KMS-11 (cell line): ENCODE measurements at regions not wholly inside any gene's neighbourhood (a gene's known extent, or its start where the extent isn't known, plus 50 kb on each side); places are given as distances from the start of the nearest gene placed in this dataset.

Experiments
- H2AFZ ChIP-seq: fragments of 200-600 bp; sonication (generic); 2 replicates; pipeline ENCODE4 v1.6.1; 2016; ENCODE audit warnings: antibody characterized with exemption, mixed run types, low read depth
- H3K27ac ChIP-seq: fragments of 200-600 bp; sonication (generic); 2 replicates; pipeline ENCODE4 v1.6.1; 2016; ENCODE audit warnings: mild to moderate bottlenecking, mixed run types
- H3K27me3 ChIP-seq: fragments of 200-600 bp; sonication (generic); 2 replicates; pipeline ENCODE4 v1.6.1; 2017; ENCODE audit warnings: mild to moderate bottlenecking, low read depth, mixed run types, moderate library complexity; ENCODE audit not compliant: insufficient read depth
- H3K36me3 ChIP-seq: fragments of 200-600 bp; sonication (generic); 2 replicates; pipeline ENCODE4 v1.6.1; 2017; ENCODE audit warnings: mild to moderate bottlenecking, mixed run types; ENCODE audit not compliant: insufficient read depth
- H3K4me1 ChIP-seq: fragments of 200-600 bp; sonication (generic); 2 replicates; pipeline ENCODE4 v1.6.1; 2016; ENCODE audit warnings: mild to moderate bottlenecking, low read depth, mixed run types; ENCODE audit not compliant: poor library complexity, severe bottlenecking
- H3K4me2 ChIP-seq: fragments of 200-600 bp; sonication (generic); 2 replicates; pipeline ENCODE4 v1.7.0; 2016; ENCODE audit warnings: mild to moderate bottlenecking, mixed run types
- H3K4me3 ChIP-seq: fragments of 200-600 bp; sonication (generic); IDR thresholded peaks from 2 replicates; pipeline ENCODE4 v1.6.1; 2017; ENCODE audit warnings: low read depth, low read length, mixed read lengths; ENCODE audit not compliant: insufficient read depth
- H3K79me2 ChIP-seq: fragments of 200-600 bp; sonication (generic); 2 replicates; pipeline ENCODE4 v1.6.1; 2016; ENCODE audit warnings: low read depth, mixed run types; ENCODE audit not compliant: insufficient read depth
- H3K9ac ChIP-seq: fragments of 200-600 bp; sonication (generic); 2 replicates; pipeline ENCODE4 v1.6.1; 2016; ENCODE audit warnings: mild to moderate bottlenecking, mixed run types
- H4K20me1 ChIP-seq: fragments of 200-600 bp; sonication (generic); 2 replicates; pipeline ENCODE4 v1.6.1; 2016; ENCODE audit warnings: mild to moderate bottlenecking, mixed run types; ENCODE audit not compliant: insufficient read depth
- CTCF ChIP-seq: fragments of 200-600 bp; sonication (generic); conservative IDR thresholded peaks from 2 replicates; pipeline ENCODE4 v1.6.1; 2017; ENCODE audit warnings: low read depth, mild to moderate bottlenecking, antibody characterized with exemption, low read length, moderate library complexity, mixed read lengths

- TF ChIP-seq CTCF, result no peak
- Histone ChIP-seq H4K20me1 (no peaks in the 10 kb centered on the region), H2AFZ (no peak overlapping the region), H3K4me1 (no peaks in the 10 kb centered on the region), H3K4me2 (no peak overlapping the region), H3K27me3 (no peaks in the 10 kb centered on the region), H3K27ac (no peak overlapping the region), H3K9ac (no peak overlapping the region), H3K79me2 (no peaks in the 10 kb centered on the region), H3K36me3 (no peaks in the 10 kb centered on the region), H3K4me3 (no peak overlapping the region)
Measured at GRCh38 chr2:184268900-184269477, 329.3 kb upstream of the ZNF804A start.

- no peak overlapping the region for H3K4me2 ChIP-seq
- H3K4me1 ChIP-seq, result no peaks in the 10 kb centered on the region
- no peak overlapping the region for H3K4me3 ChIP-seq
- no peaks in the 10 kb centered on the region for H4K20me1 ChIP-seq
- no peaks in the 10 kb centered on the region for H3K79me2 ChIP-seq
- H3K27ac ChIP-seq, result no peak overlapping the region
- H2AFZ ChIP-seq, result no peak overlapping the region
- H3K36me3 ChIP-seq, result no peaks in the 10 kb centered on the region
- no peaks in the 10 kb centered on the region for H3K27me3 ChIP-seq
- TF ChIP-seq CTCF, result no peak
- no peak overlapping the region for H3K9ac ChIP-seq
Measured at GRCh38 chr2:184270660-184271059, 327.7 kb upstream of the ZNF804A start.

DNA sequence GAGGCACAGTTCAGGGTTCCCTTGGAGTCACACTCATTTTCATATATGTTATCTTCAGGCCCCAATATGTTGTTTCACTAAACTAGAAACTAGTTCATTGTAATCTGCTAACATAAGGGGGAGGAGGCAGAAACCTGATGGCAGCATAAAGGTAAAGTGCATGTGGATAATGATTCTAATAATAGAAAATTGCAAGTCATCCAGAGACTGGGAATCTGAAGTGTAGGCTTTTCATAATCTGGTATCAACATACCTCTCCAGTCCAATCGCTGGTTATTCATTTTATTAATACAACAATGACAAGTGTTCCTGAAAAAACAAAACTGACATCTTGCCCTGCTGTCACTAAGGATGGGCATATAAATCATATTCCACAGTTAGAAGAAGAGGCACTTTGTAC is 326.3 kb upstream of the ZNF804A start:
- H2AFZ ChIP-seq, result no peak overlapping the region

GRCh38 chr2:184294831-184295230 is 303.5 kb upstream of the ZNF804A start:
- Histone ChIP-seq H3K9ac (no peak overlapping the region), H3K27ac (no peak overlapping the region), H4K20me1 (no peaks in the 10 kb centered on the region), H3K79me2 (no peaks in the 10 kb centered on the region), H3K4me2 (no peak overlapping the region), H3K4me3 (no peak overlapping the region), H2AFZ (no peak overlapping the region), H3K27me3 (no peaks in the 10 kb centered on the region), H3K4me1 (no peaks in the 10 kb centered on the region), H3K36me3 (no peaks in the 10 kb centered on the region)
- TF ChIP-seq CTCF, result no peak

More for the DNA sequence above, 326.3 kb upstream of the ZNF804A start:
- Histone ChIP-seq H3K79me2 (no peaks in the 10 kb centered on the region), H3K4me3 (no peak overlapping the region), H3K4me2 (no peak overlapping the region), H3K27ac (no peak overlapping the region), H3K36me3 (no peaks in the 10 kb centered on the region), H3K4me1 (no peaks in the 10 kb centered on the region), H3K27me3 (no peaks in the 10 kb centered on the region), H4K20me1 (no peaks in the 10 kb centered on the region), H3K9ac (no peak overlapping the region)
- TF ChIP-seq CTCF, result no peak

DNA sequence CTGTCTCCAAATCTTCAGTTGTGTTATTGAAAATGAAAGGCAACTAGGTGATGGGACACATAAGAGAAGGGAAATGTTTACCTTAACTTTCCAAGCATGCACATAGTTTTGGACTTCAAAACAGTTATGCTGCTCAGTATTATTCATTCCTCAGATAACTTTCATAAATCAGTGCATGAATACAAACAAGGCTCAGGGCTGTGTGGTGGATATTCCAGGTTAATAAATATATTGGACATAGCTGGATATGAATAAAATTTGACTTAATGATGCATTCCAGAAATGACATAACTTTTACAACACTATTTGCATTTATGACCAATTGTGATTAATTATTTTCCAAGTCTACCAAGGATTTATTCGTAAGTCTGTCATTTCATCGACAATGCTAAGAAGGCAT is 301.2 kb upstream of the ZNF804A start:
- H3K79me2 ChIP-seq, result no peaks in the 10 kb centered on the region
- H3K9ac ChIP-seq, result no peak overlapping the region
- no peaks in the 10 kb centered on the region for H4K20me1 ChIP-seq
- H3K4me3 ChIP-seq, result no peak overlapping the region
- TF ChIP-seq CTCF, result no peak
- no peak overlapping the region for H3K4me2 ChIP-seq
- no peak overlapping the region for H3K27ac ChIP-seq
- no peak overlapping the region for H2AFZ ChIP-seq
- no peaks in the 10 kb centered on the region for H3K36me3 ChIP-seq
- H3K27me3 ChIP-seq, result no peaks in the 10 kb centered on the region
- no peaks in the 10 kb centered on the region for H3K4me1 ChIP-seq
